ENCODE measurements at regions not wholly inside any gene's neighbourhood (a gene's known extent, or its start where the extent isn't known, plus 50 kb on each side); places are given as distances from the start of the nearest gene placed in this dataset.
A peak's percentile ranks its signal among the peaks of the same experiment; 100 is the strongest.

- Histone ChIP-seq H3K4me3 (no peak overlapping the region), H3K27me3 (no peaks in the 10 kb centered on the region), H3K36me3 (ENCODE audit: low read depth, missing control alignments) (no peaks in the 10 kb centered on the region), H3K9me3 (no peaks in the 10 kb centered on the region), H3K4me1 (no peaks in the 10 kb centered on the region), H3K27ac (peak overlapping the region in 1 of 2 donors; percentile 12)
- TF ChIP-seq CTCF (IDR thresholded peaks at IDR 0.05) (no peak), POLR2A (IDR thresholded peaks at IDR 0.05) (no peak)
- DNase-seq: no peak
- intact Hi-C loops (cut with DNase I; ENCODE audit: low total_unique reads): no loop called here
- WGBS, 2 donors: 51 to 57% methylated on average over 8 of the region's 8 CpGs
These were observed 273.1 kb upstream of the NOVA1 start for GRCh38 chr14:26870722-26871617.

- Histone ChIP-seq H3K27me3 (no peaks in the 10 kb centered on the region), H3K9me3 (no peaks in the 10 kb centered on the region), H3K36me3 (ENCODE audit: low read depth, missing control alignments) (no peaks in the 10 kb centered on the region), H3K27ac (no peak overlapping the region), H3K4me3 (no peak overlapping the region), H3K4me1 (no peaks in the 10 kb centered on the region)
- WGBS, 2 donors: 28 to 33% methylated on average over 8 of the region's 8 CpGs
- TF ChIP-seq POLR2A (IDR thresholded peaks at IDR 0.05) (no peak), CTCF (IDR thresholded peaks at IDR 0.05) (no peak)
- intact Hi-C loops (cut with DNase I; ENCODE audit: low total_unique reads): no loop called here
- DNase-seq: peak; percentile 63
These were observed 274.9 kb upstream of the NOVA1 start for GRCh38 chr14:26872515-26873361.

GRCh38 chr14:26873362-26873960, 275.6 kb upstream of the NOVA1 start:
- H3K9me3 ChIP-seq: no peaks in the 10 kb centered on the region
- H3K36me3 ChIP-seq (ENCODE audit: low read depth, missing control alignments): no peaks in the 10 kb centered on the region
- H3K4me1 ChIP-seq: no peaks in the 10 kb centered on the region
- H3K27ac ChIP-seq: no peak overlapping the region
- no peak for DNase-seq
- intact Hi-C loops (cut with DNase I; ENCODE audit: low total_unique reads): no loop called here
- 85 to 89% methylated on average over 4 of the region's 4 CpGs for WGBS, 2 donors
- TF ChIP-seq CTCF (IDR thresholded peaks at IDR 0.05) (no peak), POLR2A (IDR thresholded peaks at IDR 0.05) (no peak)
- H3K27me3 ChIP-seq: no peaks in the 10 kb centered on the region
- no peak overlapping the region for H3K4me3 ChIP-seq

- intact Hi-C loops (cut with DNase I; ENCODE audit: low total_unique reads): no loop called here
- Histone ChIP-seq H3K9me3 (no peaks in the 10 kb centered on the region), H3K27ac (no peak overlapping the region), H3K27me3 (no peaks in the 10 kb centered on the region), H3K4me1 (no peaks in the 10 kb centered on the region), H3K4me3 (no peak overlapping the region), H3K36me3 (ENCODE audit: low read depth, missing control alignments) (no peaks in the 10 kb centered on the region)
- TF ChIP-seq POLR2A (IDR thresholded peaks at IDR 0.05) (no peak), CTCF (IDR thresholded peaks at IDR 0.05) (no peak)
- WGBS, 2 donors: 50 to 60% methylated on average over 1 of the region's 1 CpG
- peak; percentile 42 for DNase-seq
These were observed 290.0 kb upstream of the NOVA1 start for GRCh38 chr14:26887847-26888246.
